GM12873 (cell line): ENCODE measurements at regions not wholly inside any gene's neighbourhood (a gene's known extent, or its start where the extent isn't known, plus 50 kb on each side); places are given as distances from the start of the nearest gene placed in this dataset.

ENCODE experiments used
- CTCF ChIP-seq: IDR thresholded peaks from 2 replicates; pipeline ENCODE4 v1.5.1; 2012; ENCODE audit warnings: low read depth, mild to moderate bottlenecking, moderate library complexity, low read length, control low read depth; ENCODE audit not compliant: insufficient read depth; ENCODE audit errors: missing control alignments

- TF ChIP-seq CTCF, result no peak
These were observed 354.1 kb downstream of the KCNJ2 start for GRCh38 chr17:70523426-70523825.

- no peak for TF ChIP-seq CTCF
These were observed 356.6 kb downstream of the KCNJ2 start for GRCh38 chr17:70525961-70526360.

GRCh38 chr17:70527364-70527888, 358.1 kb downstream of the KCNJ2 start:
- TF ChIP-seq CTCF, result no peak

GRCh38 chr17:70533427-70533826, 364.1 kb downstream of the KCNJ2 start:
- TF ChIP-seq CTCF, result no peak

- no peak for TF ChIP-seq CTCF
These were observed 366.7 kb downstream of the KCNJ2 start for GRCh38 chr17:70535986-70536385.

- no peak for TF ChIP-seq CTCF
These were observed 370.0 kb downstream of the KCNJ2 start for GRCh38 chr17:70539132-70539924.

GRCh38 chr17:70542876-70543275, 373.5 kb downstream of the KCNJ2 start:
- no peak for TF ChIP-seq CTCF
